Chondrocyte (in vitro differentiated cells): ENCODE measurements at regions not wholly inside any gene's neighbourhood (a gene's known extent, or its start where the extent isn't known, plus 50 kb on each side); places are given as distances from the start of the nearest gene placed in this dataset.

Source experiments
- DNase-seq: peaks from one replicate; pipeline ENCODE4 v3.0.0; 2021; ENCODE audit warnings: mixed read lengths, low spot score
- H3K27ac Mint-ChIP-seq: one replicate; pipeline ENCODE4 v1.8.0; 2021; ENCODE audit warnings: mild to moderate bottlenecking, moderate library complexity, mixed read lengths; ENCODE audit not compliant: unreplicated experiment
- H3K27me3 Mint-ChIP-seq: 2 replicates; pipeline ENCODE4 v1.8.0; 2021; ENCODE audit warnings: low read depth, mixed read lengths
- H3K36me3 Mint-ChIP-seq: 2 replicates; pipeline ENCODE4 v1.8.0; 2021; ENCODE audit warnings: low read depth, mixed read lengths
- H3K4me1 Mint-ChIP-seq: 2 replicates; pipeline ENCODE4 v1.8.0; 2021; ENCODE audit warnings: low read depth, mild to moderate bottlenecking, mixed read lengths
- H3K4me3 Mint-ChIP-seq: one replicate; pipeline ENCODE4 v1.8.0; 2021; ENCODE audit warnings: mild to moderate bottlenecking, moderate library complexity, mixed read lengths; ENCODE audit not compliant: unreplicated experiment
- H3K9me3 Mint-ChIP-seq: 2 replicates; pipeline ENCODE4 v1.8.0; 2021; ENCODE audit warnings: low read depth, mixed read lengths
- TF ChIP-seq, protein P1 (sequence below): fragments of 200-600 bp; sonication (generic); IDR thresholded peaks from 2 replicates; pipeline ENCODE4 v1.5.0; 2021; ENCODE audit warnings: antibody characterized with exemption, mild to moderate bottlenecking, moderate library complexity

DNA sequence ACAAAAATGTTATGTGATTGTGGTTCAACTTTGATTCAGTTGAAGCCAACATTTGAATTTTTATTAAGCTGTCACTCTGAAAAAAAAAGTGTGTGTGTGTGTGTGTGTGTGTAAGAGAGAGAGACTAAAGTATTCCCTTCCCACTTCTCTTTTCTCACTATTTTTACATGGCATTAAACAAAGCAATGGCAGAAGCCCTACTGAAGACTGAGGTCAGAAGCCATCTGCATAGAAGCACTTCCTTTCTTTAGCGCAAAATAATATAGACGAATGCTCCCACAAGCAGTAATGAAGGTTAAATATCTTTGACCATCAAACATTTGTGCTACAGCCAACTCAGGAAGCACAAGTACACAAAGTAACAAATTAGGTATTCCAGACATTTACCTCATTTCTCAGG, 540.5 kb downstream of the KCTD16 start:
- Mint-ChIP-seq H3K4me1 (no peaks in the 10 kb centered on the region), H3K9me3 (peaks cover 7% of the 10 kb centered on the region), H3K27ac (no peak overlapping the region), H3K4me3 (no peak overlapping the region), H3K36me3 (peaks cover 2% of the 10 kb centered on the region), H3K27me3 (peaks cover 2% of the 10 kb centered on the region)
- DNase-seq = no peak
- TF ChIP-seq, protein P1, sequence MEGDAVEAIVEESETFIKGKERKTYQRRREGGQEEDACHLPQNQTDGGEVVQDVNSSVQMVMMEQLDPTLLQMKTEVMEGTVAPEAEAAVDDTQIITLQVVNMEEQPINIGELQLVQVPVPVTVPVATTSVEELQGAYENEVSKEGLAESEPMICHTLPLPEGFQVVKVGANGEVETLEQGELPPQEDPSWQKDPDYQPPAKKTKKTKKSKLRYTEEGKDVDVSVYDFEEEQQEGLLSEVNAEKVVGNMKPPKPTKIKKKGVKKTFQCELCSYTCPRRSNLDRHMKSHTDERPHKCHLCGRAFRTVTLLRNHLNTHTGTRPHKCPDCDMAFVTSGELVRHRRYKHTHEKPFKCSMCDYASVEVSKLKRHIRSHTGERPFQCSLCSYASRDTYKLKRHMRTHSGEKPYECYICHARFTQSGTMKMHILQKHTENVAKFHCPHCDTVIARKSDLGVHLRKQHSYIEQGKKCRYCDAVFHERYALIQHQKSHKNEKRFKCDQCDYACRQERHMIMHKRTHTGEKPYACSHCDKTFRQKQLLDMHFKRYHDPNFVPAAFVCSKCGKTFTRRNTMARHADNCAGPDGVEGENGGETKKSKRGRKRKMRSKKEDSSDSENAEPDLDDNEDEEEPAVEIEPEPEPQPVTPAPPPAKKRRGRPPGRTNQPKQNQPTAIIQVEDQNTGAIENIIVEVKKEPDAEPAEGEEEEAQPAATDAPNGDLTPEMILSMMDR = no peak

DNA sequence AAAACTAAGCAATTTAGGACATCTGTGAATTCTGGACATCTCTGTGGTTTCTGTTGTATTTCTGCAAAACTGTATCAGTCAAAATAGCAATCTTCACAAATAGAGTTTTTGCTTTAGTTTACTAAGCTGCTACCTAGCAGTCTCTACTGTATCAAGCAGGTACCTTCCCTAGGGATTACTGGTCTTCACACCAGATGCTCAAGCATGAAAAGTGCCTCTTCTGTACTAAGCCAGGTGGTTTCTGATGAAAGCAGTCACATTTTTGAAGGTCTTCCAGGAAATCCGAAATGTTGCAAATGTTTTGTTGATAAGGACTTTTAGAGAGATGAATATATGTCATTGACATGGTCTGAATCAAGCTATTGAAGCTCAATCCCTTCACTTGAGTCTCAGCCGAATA, 540.0 kb downstream of the KCTD16 start:
- H3K36me3 Mint-ChIP-seq = peaks cover 2% of the 10 kb centered on the region
- no peak overlapping the region for H3K27ac Mint-ChIP-seq
- no peaks in the 10 kb centered on the region for H3K4me1 Mint-ChIP-seq
- no peak for DNase-seq
- TF ChIP-seq, protein P1 = no peak
- H3K9me3 Mint-ChIP-seq = peaks cover 7% of the 10 kb centered on the region
- H3K27me3 Mint-ChIP-seq = peaks cover 2% of the 10 kb centered on the region
- no peak overlapping the region for H3K4me3 Mint-ChIP-seq

DNA sequence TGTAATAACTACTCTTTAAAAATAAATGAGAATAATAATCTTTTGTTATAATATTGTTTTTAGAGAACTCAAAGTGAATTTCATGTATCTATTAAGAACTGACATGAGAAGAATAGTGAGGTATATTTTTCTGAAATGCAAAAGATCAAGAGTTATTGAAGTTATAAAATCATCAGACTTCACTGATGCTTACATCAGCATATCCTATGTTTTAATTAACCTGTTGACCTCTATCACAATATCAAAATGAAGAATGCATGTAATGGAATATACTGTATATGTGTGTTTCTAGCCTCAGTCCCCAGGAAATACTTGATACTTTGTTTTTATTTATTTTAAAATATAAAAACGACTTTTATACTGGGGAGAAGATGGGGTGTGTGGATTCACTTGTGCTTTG, 533.1 kb downstream of the KCTD16 start:
- TF ChIP-seq, protein P1 = no peak

DNA sequence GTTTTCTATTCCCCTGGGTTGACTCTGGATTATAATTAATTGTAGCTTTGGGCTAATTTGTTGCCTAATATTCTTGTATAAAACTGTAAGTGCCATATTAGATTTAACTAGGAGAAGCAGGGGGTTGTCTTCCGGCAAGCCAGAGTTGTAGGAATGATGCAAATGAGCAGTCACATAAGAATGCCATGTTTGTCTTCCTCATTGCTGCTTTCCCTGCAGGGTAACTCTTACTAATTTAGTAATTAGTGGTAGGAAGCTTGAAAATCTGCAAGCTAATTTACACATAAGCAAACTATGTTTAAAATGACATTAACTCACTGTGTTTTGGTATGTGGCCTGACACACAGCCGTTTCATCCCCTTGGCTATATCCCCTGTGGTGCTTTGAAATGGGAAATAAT, 527.8 kb downstream of the KCTD16 start:
- H3K9me3 Mint-ChIP-seq = peaks cover 2% of the 10 kb centered on the region
- H3K36me3 Mint-ChIP-seq = peaks cover 1% of the 10 kb centered on the region
- no peaks in the 10 kb centered on the region for H3K27me3 Mint-ChIP-seq
- H3K27ac Mint-ChIP-seq = peak overlapping the region; percentile 67
- TF ChIP-seq, protein P1 = no peak
- peaks cover 15% of the 10 kb centered on the region for H3K4me1 Mint-ChIP-seq
- no peak overlapping the region for H3K4me3 Mint-ChIP-seq
- no peak for DNase-seq

More for the DNA sequence above, 533.1 kb downstream of the KCTD16 start:
- Mint-ChIP-seq H3K4me1 (peaks cover 2% of the 10 kb centered on the region), H3K9me3 (peaks cover 2% of the 10 kb centered on the region), H3K4me3 (no peak overlapping the region), H3K27me3 (no peaks in the 10 kb centered on the region), H3K27ac (no peak overlapping the region), H3K36me3 (peaks cover 1% of the 10 kb centered on the region)
- no peak for DNase-seq

DNA sequence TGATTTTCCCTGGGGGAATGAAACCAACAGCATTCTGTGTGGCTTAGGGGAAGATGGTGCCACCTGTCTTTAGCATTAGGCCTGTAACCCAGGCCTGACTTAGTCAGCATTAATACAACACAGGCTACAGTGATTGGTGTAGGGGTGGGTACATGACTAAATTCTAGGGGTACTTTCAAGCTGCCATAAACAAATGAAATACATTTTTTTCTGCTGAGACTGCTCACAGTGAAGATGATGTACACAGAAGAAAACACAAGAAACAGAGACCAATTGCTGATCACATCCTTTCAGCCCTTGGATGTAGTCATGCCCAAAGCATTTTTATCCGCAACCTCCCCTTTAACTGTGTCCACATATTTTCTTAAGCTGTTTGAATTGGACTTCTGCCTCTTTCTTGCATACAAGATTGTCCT, 527.2 kb downstream of the KCTD16 start:
- Mint-ChIP-seq H3K4me3 (no peak overlapping the region), H3K27ac (peak overlapping the region; percentile 91), H3K4me1 (peaks cover 15% of the 10 kb centered on the region), H3K9me3 (peaks cover 2% of the 10 kb centered on the region), H3K36me3 (no peaks in the 10 kb centered on the region), H3K27me3 (no peaks in the 10 kb centered on the region)
- no peak for DNase-seq
- TF ChIP-seq, protein P1 = peak; percentile 44
